ENCODE measurements at regions not wholly inside any gene's neighbourhood (a gene's known extent, or its start where the extent isn't known, plus 50 kb on each side); places are given as distances from the start of the nearest gene placed in this dataset.
"Not testable (repeated sequence)": the region's sequence is repeated elsewhere in the genome, so short reads cannot be mapped to it uniquely, and the experiment has no call there.

DNA sequence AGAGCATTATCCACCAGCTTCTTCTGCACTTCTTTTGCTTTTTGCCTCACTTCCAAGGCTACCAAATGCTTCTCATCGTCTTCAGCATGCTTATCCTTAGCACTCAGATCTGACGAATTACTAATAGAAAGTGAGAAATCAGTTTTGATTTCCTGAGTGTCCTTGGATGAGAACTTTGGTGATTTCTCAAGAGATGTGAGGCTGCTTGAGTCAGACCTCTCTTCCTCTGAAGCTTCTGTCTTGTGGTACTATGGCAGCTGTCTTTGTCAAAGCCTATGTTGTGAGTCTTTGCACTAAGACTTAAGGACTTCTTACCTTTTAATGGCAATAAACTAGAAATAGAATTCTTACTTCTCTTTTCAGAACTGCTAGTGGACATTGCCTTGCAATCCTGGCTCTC, 169.9 kb downstream of the CPE start:
- no peak for DNase-seq

DNA sequence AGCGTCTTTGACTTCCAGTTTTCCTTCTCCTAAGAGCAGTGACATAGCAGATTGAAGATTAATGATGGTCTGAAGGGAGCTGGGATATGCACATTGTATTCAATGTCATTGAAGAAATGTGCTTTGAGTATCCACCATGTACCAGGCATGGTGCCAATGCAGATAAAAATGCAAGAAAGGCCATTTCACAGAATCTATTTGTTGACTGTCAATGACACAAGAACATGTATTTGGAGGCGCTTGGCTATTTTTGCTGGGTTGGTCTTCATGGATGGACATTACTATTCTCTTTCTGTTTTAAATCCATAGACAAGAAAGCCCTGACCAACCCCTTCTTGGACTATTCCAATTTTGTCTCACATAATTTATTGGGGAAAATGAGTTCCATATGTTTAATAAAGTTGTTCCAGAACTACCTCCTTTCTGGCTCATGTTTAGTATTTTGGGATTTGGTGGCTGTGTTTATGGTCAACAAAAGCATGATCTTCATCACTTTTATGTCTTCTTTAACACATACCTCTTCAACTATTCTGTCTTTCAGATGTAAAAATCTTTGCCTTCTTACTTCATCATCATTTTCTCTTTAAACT, 174.5 kb downstream of the CPE start:
- no peak for DNase-seq

- no peak for DNase-seq
Observed at GRCh38 chr4:165555302-165555701, 176.5 kb downstream of the CPE start.

GRCh38 chr4:165556383-165556782, 177.6 kb downstream of the CPE start:
- DNase-seq, result no peak

DNA sequence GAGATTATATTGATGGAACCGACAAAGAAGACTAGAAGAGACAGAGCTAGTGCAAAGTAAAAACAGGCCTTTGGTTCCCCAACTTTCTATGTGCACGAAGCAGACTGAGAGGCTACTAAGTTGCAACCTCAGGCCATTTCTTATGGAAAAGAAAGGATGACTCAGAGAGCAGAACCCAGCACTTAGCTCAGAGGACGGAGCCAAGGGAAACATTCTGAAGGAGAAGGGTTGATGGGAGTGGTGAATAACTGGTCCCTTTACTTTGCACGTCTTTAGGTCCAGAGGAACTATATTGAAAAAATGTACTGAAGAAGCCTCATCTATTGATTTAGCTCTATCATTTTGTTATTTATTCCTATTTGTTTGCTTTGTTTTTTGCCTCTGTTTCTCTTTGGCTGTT, 182.1 kb downstream of the CPE start:
- DNase-seq, result no peak

DNA sequence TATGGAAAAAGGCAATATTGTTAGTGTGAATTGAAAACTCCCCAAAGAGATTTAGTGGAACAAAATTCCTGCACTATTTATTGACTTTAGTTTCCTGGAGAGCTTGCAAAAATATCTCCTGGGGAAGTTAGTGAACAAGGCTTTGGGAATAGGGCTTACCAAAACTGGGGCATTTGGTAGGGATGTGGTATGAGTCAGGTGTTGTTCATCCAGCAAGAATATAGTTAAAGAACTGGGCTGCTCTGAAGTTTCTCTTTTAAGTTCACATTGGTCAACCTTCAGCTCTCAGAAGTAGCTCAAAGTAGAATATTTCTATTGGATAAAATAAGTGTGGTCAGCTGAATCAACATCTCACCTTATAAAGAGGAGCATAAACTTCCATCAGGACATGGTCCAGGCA, 185.0 kb downstream of the CPE start:
- DNase-seq, result no peak

DNA sequence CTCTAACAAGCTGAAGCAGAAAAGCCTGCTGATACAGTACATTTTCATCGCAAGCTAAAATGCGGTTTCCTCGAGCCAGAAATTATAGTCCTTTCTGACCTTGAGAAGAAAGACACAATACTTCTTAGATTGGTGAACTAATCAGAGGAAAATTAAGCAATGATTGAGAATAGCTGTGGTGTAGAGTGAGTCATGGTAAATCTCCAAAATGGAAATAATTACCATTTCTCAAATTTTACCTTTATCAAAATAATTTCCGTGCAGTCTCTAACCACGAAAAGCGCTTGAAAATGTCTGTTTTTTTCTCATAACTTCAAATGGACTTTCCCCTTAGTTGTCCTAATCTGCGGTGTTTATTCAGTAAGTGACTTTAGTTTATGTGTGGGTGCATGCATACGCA, 190.2 kb downstream of the CPE start:
- DNase-seq, result no peak

- not testable (repeated sequence) for DNase-seq
Observed at GRCh38 chr4:165571476-165571875, 192.7 kb downstream of the CPE start.

DNA sequence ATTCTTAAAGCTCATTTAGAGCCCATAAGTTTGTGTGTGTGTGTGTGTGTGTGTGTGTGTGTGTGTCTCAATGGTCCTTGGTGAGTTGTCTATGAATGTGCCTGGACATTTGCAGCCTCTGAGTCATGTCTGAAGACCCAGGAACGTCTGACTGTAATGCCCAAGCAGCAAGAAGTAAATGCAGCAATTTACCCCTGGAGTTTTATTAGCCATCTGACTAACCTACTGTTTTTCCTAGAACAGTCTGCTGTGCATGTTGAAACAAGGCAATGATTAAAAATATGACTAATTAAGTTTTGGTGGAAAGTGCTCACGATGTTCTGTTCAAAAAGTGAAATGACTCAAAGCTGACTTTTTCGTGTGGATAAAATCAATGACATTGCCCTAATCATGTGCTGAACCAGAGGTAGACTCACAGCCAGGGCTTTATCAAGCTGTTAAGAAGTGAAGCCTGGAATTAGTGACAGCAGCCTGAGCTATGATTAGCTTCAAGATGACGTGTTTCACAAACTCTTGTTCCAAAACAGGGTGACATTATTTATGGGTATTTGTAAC, 201.6 kb downstream of the CPE start:
- DNase-seq, result no peak

GRCh38 chr4:165583341-165583740, 204.5 kb downstream of the CPE start:
- DNase-seq, result no peak

GRCh38 chr4:165584916-165585315, 206.1 kb downstream of the CPE start:
- no peak for DNase-seq

DNA sequence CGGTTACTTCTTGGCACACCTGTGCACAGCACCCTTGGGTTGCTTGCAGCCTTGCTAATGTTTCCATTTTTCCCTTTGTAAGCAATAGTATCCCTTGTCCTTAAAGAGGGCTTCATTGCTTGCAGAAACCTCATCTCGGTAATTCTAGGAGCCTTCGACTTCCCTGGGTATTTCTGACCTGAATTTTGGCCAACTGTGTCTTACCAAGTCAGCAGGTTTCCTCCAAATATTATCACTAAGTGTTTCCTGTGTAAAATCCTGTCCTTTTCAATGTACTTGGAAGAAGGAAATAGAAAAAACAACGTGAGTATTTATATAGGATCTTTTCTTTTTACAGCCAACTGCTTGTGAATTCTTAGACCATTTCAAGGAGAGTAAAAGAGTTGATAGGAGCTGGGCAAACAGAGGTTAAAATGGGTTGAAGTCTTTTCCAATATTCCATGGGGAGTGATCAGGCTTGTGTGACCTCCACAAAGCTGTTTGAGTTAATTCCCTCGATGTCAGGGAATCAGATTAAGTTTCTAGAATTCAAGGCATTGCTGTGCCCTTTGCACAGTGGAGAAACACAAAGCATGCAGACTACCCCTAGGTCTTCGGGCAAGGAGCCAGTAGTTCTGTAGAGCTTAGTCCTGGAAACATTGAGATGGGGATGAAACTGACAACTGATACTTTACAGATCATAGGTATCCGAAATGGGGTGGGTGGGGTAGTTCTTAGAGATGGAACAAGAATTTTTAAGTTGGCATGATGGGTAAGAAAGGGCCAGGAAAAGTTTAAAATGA, 209.9 kb downstream of the CPE start:
- DNase-seq, result no peak

DNA sequence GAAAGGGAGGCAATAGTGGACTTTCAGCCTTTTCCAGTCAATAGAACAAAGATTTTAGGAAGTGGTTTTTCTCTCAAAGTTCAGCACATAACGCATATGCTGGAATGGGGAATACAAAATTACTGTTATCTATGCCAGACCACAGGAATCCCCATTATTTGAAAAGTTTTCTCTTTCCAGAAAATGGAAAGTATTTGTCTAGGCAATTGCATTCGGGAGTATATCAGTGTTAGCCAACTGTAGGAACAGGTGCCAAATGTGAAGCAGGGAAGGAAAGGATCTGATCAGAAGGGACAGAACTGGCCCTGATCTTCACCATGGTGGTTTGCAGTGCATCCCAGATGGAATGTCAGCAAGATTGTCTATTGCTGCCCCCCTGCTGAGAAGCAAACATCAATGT, 213.6 kb downstream of the CPE start:
- no peak for DNase-seq

GRCh38 chr4:165597581-165598480, 219.0 kb downstream of the CPE start:
- DNase-seq, result no peak

GRCh38 chr4:165600959-165601683, 222.3 kb downstream of the CPE start:
- DNase-seq, result no peak

DNA sequence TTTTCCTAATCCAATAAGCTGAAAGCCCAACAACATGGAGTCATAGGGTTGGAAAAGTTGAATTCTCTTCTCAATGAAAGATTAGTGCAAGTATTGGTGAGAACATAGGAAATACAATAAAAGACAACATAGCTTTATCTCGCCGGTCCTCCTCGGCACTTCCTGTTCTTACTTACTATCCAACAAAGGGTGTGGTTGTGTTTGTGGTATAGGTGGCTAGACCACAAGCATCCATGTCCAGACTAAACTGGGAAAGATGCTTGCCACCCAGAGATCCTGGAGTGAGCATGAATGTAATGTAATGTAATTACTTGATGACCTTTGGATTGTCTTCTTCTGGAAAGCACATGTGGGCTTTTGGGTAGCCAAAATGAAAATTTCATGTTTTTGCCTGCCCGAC, 223.8 kb downstream of the CPE start:
- DNase-seq, result no peak

DNA sequence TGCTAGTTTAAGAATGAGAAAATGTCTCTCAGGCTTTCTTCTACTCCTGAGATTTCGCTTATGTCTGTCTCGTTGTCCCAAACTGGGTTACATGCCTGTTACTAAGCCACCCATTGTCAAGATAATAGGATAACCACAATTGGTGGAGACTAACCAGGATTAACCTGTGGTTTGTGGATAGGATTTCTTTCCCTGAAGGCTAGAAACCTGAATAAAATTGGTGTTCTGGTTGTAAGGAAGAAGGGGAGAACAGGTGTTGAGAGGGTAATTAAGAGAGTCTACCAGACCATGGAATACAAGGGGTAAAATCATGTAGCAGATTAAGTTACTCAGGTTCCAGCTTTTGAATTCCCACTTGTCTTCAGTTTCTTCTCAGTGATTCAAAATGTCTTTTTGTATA, 225.4 kb downstream of the CPE start:
- DNase-seq, result no peak

DNA sequence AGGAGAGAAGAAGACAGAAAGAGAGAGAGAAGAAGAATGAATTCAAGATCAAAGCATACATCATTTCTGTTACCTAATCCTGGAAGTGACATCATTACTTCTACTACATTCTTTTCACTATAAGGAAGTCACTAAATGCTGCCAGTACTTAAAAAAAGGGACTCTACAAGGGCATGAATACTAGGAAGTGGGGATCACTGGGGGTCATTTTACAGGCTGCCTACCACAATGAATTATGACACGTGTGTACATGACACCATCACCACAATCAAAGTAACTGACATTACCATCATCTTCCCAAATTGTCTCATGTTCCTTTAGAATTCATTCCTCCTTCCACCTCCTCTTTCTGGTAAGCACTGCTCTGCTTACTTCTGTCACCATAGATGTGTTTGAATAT, 227.0 kb downstream of the CPE start:
- no peak for DNase-seq

DNA sequence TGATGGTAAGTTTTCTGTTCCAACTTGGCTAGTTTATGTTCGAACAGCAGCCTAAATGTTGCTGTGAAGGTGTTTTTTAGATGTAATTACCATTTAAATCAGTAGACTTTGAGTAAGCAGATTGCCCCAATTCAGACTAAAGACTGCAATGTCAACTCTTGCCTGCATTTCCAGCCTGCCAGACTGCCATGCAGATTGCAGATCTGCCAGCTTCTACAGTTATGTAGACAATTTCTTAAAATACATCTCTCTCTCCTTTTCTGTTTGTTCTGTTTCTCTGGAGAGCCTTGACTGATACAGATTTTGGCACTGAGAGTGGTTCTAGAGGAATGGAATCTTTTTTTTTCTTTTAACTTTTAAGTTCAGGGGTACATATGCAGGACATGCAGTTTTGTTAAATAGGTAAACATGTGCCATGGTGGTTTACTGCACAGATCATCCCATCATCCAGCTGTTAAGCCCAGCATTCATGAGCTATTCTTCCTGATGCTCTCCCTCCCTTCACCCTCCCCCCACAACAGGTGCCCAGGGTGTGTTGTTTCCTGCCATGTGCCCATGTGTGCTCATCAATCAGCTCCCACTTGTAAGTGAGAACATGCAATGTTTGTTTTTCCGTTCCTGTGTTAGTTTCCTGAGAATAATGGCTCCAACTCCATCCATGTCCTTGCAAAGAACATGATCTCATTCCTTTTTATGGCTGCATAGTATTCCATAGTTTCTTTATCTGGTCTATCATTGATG, 227.8 kb downstream of the CPE start:
- no peak for DNase-seq

- no peak for DNase-seq
Observed at GRCh38 chr4:165609653-165610052, 230.8 kb downstream of the CPE start.

DNA sequence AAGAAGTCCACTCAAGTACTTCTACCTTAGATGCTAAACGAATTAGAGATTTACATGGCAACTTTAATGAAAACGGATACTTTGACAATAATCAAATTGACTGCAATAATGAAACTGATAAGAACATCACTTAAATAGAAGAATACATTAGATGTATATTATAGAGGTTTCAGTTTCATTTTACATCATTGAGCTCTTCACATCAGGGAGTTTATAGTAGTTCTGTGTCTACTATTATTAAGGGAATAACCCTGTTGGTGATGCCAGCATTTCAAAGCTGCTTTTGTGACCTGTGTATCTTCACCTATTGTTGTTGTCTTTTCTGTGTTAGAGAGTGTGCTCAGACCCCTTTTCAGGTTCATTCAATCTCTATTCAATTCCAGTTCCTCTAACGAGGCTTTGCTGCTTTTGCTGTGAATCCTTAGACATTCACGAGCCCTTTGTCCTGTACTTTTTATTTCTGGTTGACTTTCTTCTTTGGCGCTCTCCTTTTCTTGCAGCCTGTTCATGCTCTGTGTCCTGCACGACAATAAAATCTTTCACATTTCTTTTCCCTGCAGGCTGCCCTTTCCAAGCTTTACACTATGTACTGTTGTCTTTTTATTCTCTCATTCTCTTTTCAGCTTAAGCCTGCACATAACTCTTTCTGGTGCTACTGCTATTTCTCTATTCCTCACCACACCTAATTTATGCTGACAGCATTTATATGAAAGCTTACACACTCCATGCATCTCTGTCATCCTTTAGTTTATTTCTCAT, 232.1 kb downstream of the CPE start:
- DNase-seq, result no peak

Data from CD4-positive, alpha-beta T cell treated with Interleukin-1 beta for 1 hour (primary cell).